ENCODE measurements at regions not wholly inside any gene's neighbourhood (a gene's known extent, or its start where the extent isn't known, plus 50 kb on each side); places are given as distances from the start of the nearest gene placed in this dataset.

DNA sequence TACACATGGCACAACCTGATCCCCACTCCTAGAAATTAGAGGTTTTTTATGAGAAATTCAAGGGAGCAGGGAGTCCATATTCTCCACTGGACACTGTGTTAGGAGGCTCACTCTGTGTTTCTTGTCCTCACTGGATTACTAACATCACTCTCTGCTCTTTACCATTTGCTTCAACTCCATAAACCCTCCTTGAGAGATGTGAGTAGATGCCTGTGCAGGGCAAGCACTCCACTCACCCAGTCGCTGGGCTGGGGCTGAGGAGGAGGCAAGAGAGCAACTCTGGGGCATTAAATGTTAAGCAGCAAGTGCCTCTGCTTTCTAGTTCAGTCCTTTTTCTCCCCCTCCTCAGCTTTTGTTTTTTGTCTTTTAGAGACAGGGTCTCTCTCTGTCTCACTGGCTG is 115.1 kb downstream of the LARP7 start:
- no peak for DNase-seq
- H3K27me3 Mint-ChIP-seq (ENCODE audit: low read depth): peaks cover 12% of the 10 kb centered on the region
- no peaks in the 10 kb centered on the region for H3K36me3 Mint-ChIP-seq (ENCODE audit: insufficient read depth)
- no peak for ATAC-seq
- H3K4me1 Mint-ChIP-seq (ENCODE audit: low read depth): no peaks in the 10 kb centered on the region
- H3K9me3 Mint-ChIP-seq: no peaks in the 10 kb centered on the region
- H3K4me3 Mint-ChIP-seq: no peak overlapping the region

DNA sequence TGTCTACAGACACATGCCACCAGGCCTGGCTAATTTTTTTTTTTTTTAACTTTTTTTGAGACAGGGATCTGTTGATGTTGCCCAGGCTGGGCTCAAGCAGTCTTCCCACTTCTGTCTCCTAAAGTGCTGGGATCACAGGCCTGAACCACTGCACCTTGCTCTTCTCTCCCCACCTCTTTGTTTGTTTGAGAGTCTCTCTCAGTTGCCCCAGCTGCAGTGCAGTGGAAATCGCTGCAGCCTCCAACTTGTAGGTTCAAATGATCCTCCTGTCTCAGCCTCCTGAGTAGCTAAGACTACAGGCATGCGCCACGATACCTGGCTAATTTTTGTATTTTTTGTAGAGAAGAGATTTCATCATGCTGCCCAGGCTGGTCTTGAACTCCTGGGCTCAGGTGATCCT is 115.6 kb downstream of the LARP7 start:
- H3K4me1 Mint-ChIP-seq (ENCODE audit: low read depth): no peaks in the 10 kb centered on the region
- H3K9me3 Mint-ChIP-seq: no peaks in the 10 kb centered on the region
- DNase-seq (no peak), ATAC-seq (no peak)
- H3K27me3 Mint-ChIP-seq (ENCODE audit: low read depth): peaks cover 12% of the 10 kb centered on the region
- H3K4me3 Mint-ChIP-seq: no peak overlapping the region
- no peaks in the 10 kb centered on the region for H3K36me3 Mint-ChIP-seq (ENCODE audit: insufficient read depth)

DNA sequence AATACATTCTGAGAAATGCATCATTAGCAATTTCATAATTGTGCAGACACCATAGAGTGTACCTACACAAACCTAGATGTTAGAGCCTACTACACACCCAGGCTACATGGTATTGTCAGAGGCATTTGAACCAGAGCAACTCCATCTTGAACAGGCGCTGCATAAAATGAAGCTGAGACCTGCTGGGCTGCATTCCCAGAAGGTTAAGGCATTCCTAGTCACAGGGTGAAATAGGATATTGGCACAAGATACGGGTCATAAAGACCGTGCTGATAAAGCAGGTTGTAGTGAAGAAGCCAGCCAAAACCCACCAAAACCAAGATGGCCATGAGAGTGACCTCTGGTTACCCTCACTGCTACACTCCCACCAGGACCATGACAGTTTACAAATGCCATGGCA is 116.4 kb downstream of the LARP7 start:
- no peak for DNase-seq
- H3K36me3 Mint-ChIP-seq (ENCODE audit: insufficient read depth): no peaks in the 10 kb centered on the region
- H3K27me3 Mint-ChIP-seq (ENCODE audit: low read depth): peaks cover 12% of the 10 kb centered on the region
- H3K4me1 Mint-ChIP-seq (ENCODE audit: low read depth): no peaks in the 10 kb centered on the region
- H3K9me3 Mint-ChIP-seq: no peaks in the 10 kb centered on the region
- no peak overlapping the region for H3K4me3 Mint-ChIP-seq
- ATAC-seq: no peak

DNA sequence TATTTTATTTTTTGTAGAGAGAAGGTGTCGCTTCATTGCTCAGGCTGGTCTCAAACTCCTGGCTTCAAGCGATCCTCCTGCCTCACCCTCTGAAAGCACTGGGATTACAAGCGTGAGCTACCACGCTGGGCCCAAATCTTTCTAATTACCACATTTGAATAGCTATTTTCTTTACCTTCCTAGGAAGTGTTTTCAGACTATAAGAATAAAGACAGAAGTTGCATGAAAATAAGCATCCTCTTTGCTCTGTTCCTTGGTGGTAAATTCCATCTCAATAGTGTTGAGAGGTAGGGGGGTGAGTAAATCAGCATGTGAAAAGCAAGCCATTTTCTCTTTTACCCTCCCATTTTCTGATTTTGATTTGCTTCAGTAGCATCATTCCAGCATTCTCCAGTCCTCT is 122.4 kb downstream of the LARP7 start:
- ATAC-seq (no peak), DNase-seq (no peak)
- Mint-ChIP-seq H3K27me3 (ENCODE audit: low read depth) (no peaks in the 10 kb centered on the region), H3K9me3 (no peaks in the 10 kb centered on the region), H3K4me3 (no peak overlapping the region), H3K4me1 (ENCODE audit: low read depth) (no peaks in the 10 kb centered on the region), H3K36me3 (ENCODE audit: insufficient read depth) (no peaks in the 10 kb centered on the region)

DNA sequence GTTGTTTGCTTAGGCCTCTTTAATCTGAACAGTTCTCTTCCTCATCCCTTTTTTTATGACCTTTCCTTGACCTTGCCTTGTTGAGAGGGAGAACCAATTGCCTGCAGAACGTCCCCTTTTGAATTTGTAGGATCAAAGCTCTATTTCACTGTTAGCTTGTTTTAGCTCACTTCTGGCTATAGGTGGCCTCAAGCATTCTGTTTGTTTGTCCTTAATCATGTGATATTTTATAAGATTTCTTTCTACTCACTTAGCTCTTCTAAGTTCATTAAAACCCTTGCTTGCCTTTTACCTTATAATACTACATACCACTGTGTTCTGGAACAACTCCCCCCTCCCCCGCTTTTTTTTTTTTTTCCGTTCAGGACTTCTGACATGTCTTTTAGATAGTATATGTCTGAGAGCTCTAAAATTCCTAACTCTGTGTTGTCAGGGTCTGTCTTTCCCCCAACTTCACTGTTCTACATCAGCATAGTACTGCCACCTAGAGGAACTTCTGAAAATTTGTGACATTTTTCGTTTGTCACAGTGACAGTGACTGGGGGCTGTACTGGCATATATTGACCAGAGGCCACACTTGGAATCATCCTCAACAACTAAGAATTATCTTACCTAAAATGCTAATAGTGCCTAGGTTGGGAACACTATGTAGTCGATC is 128.5 kb downstream of the LARP7 start:
- no peaks in the 10 kb centered on the region for H3K4me1 Mint-ChIP-seq (ENCODE audit: low read depth)
- no peak for ATAC-seq
- no peaks in the 10 kb centered on the region for H3K9me3 Mint-ChIP-seq
- no peak for DNase-seq
- H3K36me3 Mint-ChIP-seq (ENCODE audit: insufficient read depth): no peaks in the 10 kb centered on the region
- H3K4me3 Mint-ChIP-seq: no peak overlapping the region
- H3K27me3 Mint-ChIP-seq (ENCODE audit: low read depth): no peaks in the 10 kb centered on the region

DNA sequence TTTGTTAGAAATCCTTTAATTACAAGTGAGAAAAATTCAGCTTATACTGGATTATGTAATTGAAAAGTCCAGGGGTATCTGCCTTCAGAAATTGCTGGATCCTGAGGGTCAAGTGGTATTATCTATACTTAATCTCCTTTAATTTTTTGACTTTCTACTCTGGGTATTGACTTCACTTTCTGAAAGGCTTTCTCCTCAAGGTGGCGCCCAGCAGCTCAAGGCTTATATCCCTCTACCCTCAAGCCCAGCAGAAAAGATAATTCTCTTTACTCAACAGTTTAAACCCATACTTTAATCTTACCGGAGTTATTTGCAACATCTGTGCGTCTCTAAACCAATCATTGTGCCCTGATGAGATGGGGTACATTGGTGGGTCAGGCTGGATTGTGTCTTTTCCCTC is 129.5 kb downstream of the LARP7 start:
- Mint-ChIP-seq H3K9me3 (no peaks in the 10 kb centered on the region), H3K4me1 (ENCODE audit: low read depth) (no peaks in the 10 kb centered on the region), H3K27me3 (ENCODE audit: low read depth) (no peaks in the 10 kb centered on the region), H3K4me3 (no peak overlapping the region), H3K36me3 (ENCODE audit: insufficient read depth) (no peaks in the 10 kb centered on the region)
- ATAC-seq (no peak), DNase-seq (no peak)

DNA sequence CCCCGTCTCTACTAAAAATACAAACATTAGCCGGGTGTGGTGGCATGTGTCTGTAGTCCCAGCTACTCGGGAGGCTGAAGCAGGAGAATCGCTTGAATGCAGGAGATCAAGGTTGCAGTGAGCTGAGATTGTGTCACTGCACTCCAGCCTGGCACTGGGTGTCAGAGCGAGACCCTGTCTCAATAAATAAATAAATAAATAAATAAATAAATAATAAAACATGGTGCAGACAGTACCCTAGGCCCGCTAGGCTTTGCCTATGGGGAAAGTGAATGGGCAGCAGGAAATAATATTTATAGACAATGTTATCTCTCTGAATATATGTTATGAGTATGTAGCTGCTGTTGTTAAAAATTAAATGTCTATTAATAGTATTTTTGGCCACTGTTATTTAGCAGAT is 130.4 kb downstream of the LARP7 start:
- Mint-ChIP-seq H3K4me1 (ENCODE audit: low read depth) (no peaks in the 10 kb centered on the region), H3K9me3 (no peaks in the 10 kb centered on the region), H3K36me3 (ENCODE audit: insufficient read depth) (no peaks in the 10 kb centered on the region), H3K27me3 (ENCODE audit: low read depth) (no peaks in the 10 kb centered on the region), H3K4me3 (no peak overlapping the region)
- ATAC-seq (no peak), DNase-seq (no peak)

DNA sequence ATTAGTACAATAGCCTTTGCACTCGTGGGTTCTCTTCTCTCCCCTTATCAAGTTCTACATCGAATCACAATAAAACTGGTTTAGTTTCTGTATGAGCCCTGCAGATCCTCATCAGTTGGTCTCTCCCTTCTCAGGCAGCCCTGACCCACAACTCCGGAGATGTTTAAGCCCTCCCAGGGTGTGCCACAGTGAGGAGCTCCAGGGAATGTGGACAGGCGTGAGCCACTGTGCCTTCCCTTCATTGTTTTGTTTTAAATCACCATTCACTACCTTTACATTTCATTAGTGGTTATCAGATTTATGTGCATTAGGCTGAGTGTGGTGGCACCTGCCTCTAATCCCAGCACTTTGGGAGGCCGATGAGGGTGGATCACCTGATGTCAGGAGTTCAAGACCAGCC is 133.2 kb downstream of the LARP7 start:
- no peak for DNase-seq
- no peaks in the 10 kb centered on the region for H3K9me3 Mint-ChIP-seq
- no peaks in the 10 kb centered on the region for H3K4me1 Mint-ChIP-seq (ENCODE audit: low read depth)
- H3K27me3 Mint-ChIP-seq (ENCODE audit: low read depth): peaks cover 3% of the 10 kb centered on the region
- ATAC-seq: no peak
- H3K36me3 Mint-ChIP-seq (ENCODE audit: insufficient read depth): no peaks in the 10 kb centered on the region
- H3K4me3 Mint-ChIP-seq: no peak overlapping the region

DNA sequence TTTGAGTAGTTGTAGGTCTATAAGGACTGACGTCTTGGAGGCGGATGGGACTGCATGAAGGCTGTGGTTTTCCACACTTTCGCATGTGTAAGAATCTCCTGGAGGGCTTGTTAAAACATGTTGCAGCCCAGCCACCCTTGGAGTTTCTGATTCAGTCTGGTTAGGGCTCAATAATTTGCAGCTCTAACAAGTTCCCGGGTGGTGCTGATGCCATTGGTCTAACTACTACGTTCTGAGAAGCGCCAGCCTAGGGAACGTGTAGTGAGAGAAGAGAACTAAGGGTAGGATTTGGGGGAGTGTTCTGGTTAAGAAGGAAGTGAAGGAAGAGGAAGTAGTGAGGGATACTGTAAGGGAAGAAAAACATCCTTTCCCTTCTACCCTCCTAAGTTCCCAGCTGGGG is 138.9 kb downstream of the LARP7 start:
- H3K36me3 Mint-ChIP-seq (ENCODE audit: insufficient read depth): no peaks in the 10 kb centered on the region
- H3K27me3 Mint-ChIP-seq (ENCODE audit: low read depth): peaks cover 3% of the 10 kb centered on the region
- H3K4me3 Mint-ChIP-seq: no peak overlapping the region
- no peaks in the 10 kb centered on the region for H3K4me1 Mint-ChIP-seq (ENCODE audit: low read depth)
- H3K9me3 Mint-ChIP-seq: no peaks in the 10 kb centered on the region
- ATAC-seq (no peak), DNase-seq (no peak)

DNA sequence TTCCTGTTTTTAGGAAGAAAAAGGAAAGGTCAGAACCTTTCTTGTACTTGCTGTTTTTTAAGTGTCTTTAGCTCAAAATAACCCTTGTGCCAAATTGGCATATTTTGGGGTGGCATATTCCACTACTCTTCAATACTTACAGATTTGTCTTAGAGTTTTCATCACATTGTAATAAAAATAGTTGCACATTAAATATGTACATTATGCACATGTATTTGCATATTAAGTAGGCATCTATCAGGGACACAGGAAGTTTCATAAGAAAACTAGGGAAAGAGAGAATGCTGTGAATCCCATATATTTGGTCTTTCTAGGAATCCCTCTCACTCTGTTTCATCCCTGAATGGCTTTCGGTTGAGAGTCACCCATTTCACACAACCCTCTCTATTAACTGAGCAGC is 139.6 kb downstream of the LARP7 start:
- no peak for ATAC-seq
- no peak overlapping the region for H3K4me3 Mint-ChIP-seq
- H3K36me3 Mint-ChIP-seq (ENCODE audit: insufficient read depth): no peaks in the 10 kb centered on the region
- no peak for DNase-seq
- no peaks in the 10 kb centered on the region for H3K9me3 Mint-ChIP-seq
- H3K4me1 Mint-ChIP-seq (ENCODE audit: low read depth): no peaks in the 10 kb centered on the region
- H3K27me3 Mint-ChIP-seq (ENCODE audit: low read depth): peaks cover 3% of the 10 kb centered on the region

DNA sequence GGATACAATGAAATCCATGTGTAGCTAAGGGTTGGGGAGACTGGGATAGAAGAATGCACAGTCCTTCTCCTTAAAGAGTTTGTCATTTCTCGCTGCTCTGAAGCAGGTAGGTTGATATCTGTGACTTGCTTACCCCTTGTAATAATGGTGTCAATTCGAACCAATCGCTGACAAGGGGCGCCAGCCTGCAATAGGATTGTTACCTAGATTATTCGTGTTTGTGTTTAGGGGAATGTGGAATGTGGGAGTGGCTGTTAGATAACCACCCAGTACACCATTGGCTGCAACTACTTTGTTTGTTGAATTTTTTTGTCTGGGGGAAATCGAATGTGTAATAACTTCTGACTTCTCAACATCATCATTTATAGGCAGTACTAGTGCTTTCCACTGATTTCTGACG is 141.6 kb downstream of the LARP7 start:
- Mint-ChIP-seq H3K9me3 (no peaks in the 10 kb centered on the region), H3K36me3 (ENCODE audit: insufficient read depth) (no peaks in the 10 kb centered on the region), H3K27me3 (ENCODE audit: low read depth) (peaks cover 3% of the 10 kb centered on the region), H3K4me3 (no peak overlapping the region), H3K4me1 (ENCODE audit: low read depth) (no peaks in the 10 kb centered on the region)
- no peak for DNase-seq
- no peak for ATAC-seq

DNA sequence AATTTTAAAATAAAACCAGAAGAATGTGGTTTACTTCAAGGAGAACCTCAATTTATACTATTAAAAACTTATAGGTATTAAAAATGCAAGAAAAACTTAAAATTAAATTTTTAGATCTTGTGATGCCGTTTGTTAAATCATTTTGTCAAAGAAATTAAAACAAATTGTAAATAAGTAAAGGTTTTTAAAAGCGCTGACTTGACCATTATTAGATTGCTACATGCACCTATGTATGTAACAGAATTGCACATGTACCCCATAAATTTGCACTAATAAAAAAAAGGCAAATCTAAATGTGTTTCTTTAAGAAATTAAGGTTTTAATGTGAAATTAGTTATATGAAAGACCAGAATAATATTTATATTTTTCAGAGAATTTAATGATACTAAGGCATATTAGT is 156.1 kb downstream of the LARP7 start:
- no peak overlapping the region for H3K4me3 Mint-ChIP-seq
- no peaks in the 10 kb centered on the region for H3K4me1 Mint-ChIP-seq (ENCODE audit: low read depth)
- H3K36me3 Mint-ChIP-seq (ENCODE audit: insufficient read depth): no peaks in the 10 kb centered on the region
- DNase-seq: no peak
- no peaks in the 10 kb centered on the region for H3K9me3 Mint-ChIP-seq
- H3K27me3 Mint-ChIP-seq (ENCODE audit: low read depth): peaks cover 3% of the 10 kb centered on the region
- ATAC-seq: no peak

DNA sequence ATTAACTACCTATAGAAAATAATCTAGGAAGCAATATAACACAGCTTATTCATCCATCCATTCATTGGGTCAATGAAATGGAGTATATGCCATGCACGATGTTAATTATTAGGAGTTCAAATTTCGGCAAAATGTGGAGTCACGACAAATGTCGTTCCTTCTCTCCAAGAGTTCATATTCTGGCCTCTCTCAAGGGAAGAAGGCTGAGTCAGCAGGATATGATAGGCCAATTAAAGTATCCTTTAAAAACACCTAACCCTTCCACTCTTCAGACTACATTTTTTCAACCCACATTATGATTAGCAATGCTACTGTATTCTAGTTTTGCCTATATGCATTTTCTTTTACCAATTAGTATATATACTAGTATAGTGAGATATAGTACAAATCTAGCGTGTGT is 163.1 kb downstream of the LARP7 start:
- Mint-ChIP-seq H3K4me3 (no peak overlapping the region), H3K27me3 (ENCODE audit: low read depth) (peaks cover 3% of the 10 kb centered on the region), H3K9me3 (no peaks in the 10 kb centered on the region), H3K36me3 (ENCODE audit: insufficient read depth) (no peaks in the 10 kb centered on the region), H3K4me1 (ENCODE audit: low read depth) (no peaks in the 10 kb centered on the region)
- no peak for ATAC-seq
- no peak for DNase-seq

DNA sequence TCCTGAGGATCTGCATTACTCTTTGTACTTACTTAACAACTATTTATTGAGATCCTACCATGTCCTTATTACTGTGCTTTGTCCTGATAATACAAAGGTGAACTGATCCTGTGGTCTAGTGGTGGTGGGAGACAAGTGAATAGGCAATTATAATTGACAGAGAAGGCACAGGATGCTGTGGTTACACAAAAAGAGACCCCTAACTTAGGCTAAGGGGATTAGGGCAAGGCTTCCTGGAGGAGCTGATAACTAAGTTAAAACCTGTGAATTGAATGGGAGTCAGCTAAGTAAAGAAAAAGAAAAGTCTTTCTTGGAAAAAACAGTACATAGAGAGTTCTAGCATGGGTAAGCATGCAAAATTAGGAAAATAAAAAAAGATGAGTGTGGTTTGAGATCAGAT is 164.4 kb downstream of the LARP7 start:
- H3K9me3 Mint-ChIP-seq: no peaks in the 10 kb centered on the region

DNA sequence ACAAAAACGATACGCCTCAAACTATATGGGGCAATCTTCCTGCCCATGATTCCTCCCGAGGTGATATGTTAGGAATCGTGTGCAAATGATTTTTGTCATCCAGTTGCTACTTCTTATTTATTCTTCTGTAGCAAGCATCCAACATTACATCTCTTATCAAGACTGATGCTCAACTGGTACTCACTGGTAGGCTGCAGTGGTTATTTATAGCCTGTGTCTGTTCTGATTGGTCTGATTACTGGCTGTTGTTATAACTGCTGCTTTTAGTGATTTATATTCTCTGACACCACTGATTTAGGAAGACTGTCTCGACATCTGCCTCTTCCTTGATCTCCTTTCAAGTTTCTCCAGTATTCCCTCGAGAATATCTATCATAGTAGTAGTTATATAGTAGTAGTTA is 165.8 kb downstream of the LARP7 start:
- DNase-seq (no peak), ATAC-seq (no peak)
- no peak overlapping the region for H3K4me3 Mint-ChIP-seq
- H3K27me3 Mint-ChIP-seq (ENCODE audit: low read depth): peaks cover 3% of the 10 kb centered on the region
- H3K4me1 Mint-ChIP-seq (ENCODE audit: low read depth): no peaks in the 10 kb centered on the region
- H3K9me3 Mint-ChIP-seq: no peaks in the 10 kb centered on the region
- H3K36me3 Mint-ChIP-seq (ENCODE audit: insufficient read depth): no peaks in the 10 kb centered on the region

More for the DNA sequence above, 164.4 kb downstream of the LARP7 start:
- H3K27me3 Mint-ChIP-seq (ENCODE audit: low read depth): peaks cover 3% of the 10 kb centered on the region
- no peak overlapping the region for H3K4me3 Mint-ChIP-seq
- no peaks in the 10 kb centered on the region for H3K36me3 Mint-ChIP-seq (ENCODE audit: insufficient read depth)
- no peaks in the 10 kb centered on the region for H3K4me1 Mint-ChIP-seq (ENCODE audit: low read depth)
- DNase-seq (no peak), ATAC-seq (no peak)

DNA sequence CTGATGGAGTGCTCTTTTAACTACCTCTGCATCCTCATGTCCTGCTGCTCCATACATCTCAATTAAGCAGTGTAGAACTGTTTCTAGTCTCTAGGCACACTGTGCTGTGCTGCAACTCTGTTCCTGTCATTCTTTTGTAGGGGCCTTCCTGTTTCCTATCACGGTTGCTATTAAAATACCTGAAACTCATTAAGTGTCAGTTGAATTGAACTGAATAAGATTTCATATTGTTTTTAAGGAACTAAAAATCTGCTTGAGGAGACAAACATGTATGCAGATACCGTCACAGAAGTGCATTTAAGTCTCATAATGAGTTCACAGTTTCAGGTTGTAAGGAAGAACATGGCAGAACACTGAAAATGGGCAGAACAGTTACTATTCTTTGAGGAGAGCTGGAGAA is 170.1 kb downstream of the LARP7 start:
- H3K4me1 Mint-ChIP-seq (ENCODE audit: low read depth): no peaks in the 10 kb centered on the region
- H3K9me3 Mint-ChIP-seq: no peaks in the 10 kb centered on the region
- H3K36me3 Mint-ChIP-seq (ENCODE audit: insufficient read depth): no peaks in the 10 kb centered on the region
- ATAC-seq: no peak
- peaks cover 3% of the 10 kb centered on the region for H3K27me3 Mint-ChIP-seq (ENCODE audit: low read depth)
- no peak for DNase-seq
- no peak overlapping the region for H3K4me3 Mint-ChIP-seq
